ENCODE measurements at regions not wholly inside any gene's neighbourhood (a gene's known extent, or its start where the extent isn't known, plus 50 kb on each side); places are given as distances from the start of the nearest gene placed in this dataset.
"Not testable (repeated sequence)": the region's sequence is repeated elsewhere in the genome, so short reads cannot be mapped to it uniquely, and the experiment has no call there.

GRCh38 chr7:114148779-114149178 lies 230.0 kb upstream of the PPP1R3A start:
- WGBS, 2 donors, result 47 to 53% methylated on average over 3 of the region's 3 CpGs
- Histone ChIP-seq H3K4me1 (no peaks in the 10 kb centered on the region), H3K27ac (no peak overlapping the region), H3K4me3 (no peak overlapping the region), H3K27me3 (no peaks in the 10 kb centered on the region), H3K36me3 (no peaks in the 10 kb centered on the region), H3K9me3 (no peaks in the 10 kb centered on the region)
- ATAC-seq (ENCODE audit: low FRiP score in 2 of 2), result peak in 1 of 2 donors; percentile 40
- no peak for DNase-seq
- TF ChIP-seq POLR2AphosphoS5 (IDR thresholded peaks at IDR 0.05) (no peak), POLR2A (IDR thresholded peaks at IDR 0.05) (no peak), CTCF (IDR thresholded peaks at IDR 0.05) (no peak), EP300 (IDR thresholded peaks at IDR 0.05) (no peak)

GRCh38 chr7:114141415-114141814 lies 222.6 kb upstream of the PPP1R3A start:
- TF ChIP-seq CTCF (IDR thresholded peaks at IDR 0.05) (no peak), POLR2AphosphoS5 (IDR thresholded peaks at IDR 0.05) (no peak), EP300 (IDR thresholded peaks at IDR 0.05) (no peak), POLR2A (IDR thresholded peaks at IDR 0.05) (no peak)
- Histone ChIP-seq H3K4me1 (no peaks in the 10 kb centered on the region), H3K27ac (no peak overlapping the region), H3K9me3 (no peaks in the 10 kb centered on the region), H3K27me3 (no peaks in the 10 kb centered on the region), H3K36me3 (no peaks in the 10 kb centered on the region), H3K4me3 (no peak overlapping the region)
- DNase-seq (no peak), ATAC-seq (ENCODE audit: low FRiP score in 2 of 2) (no peak)
- 76 to 80% methylated on average over 3 of the region's 3 CpGs for WGBS, 2 donors

GRCh38 chr7:114140561-114140960 lies 221.8 kb upstream of the PPP1R3A start:
- Histone ChIP-seq H3K27me3 (no peaks in the 10 kb centered on the region), H3K9me3 (no peaks in the 10 kb centered on the region), H3K27ac (no peak overlapping the region), H3K4me1 (no peaks in the 10 kb centered on the region), H3K36me3 (no peaks in the 10 kb centered on the region), H3K4me3 (no peak overlapping the region)
- ATAC-seq (ENCODE audit: low FRiP score in 2 of 2) (no peak), DNase-seq (no peak)
- TF ChIP-seq POLR2AphosphoS5 (IDR thresholded peaks at IDR 0.05) (no peak), EP300 (IDR thresholded peaks at IDR 0.05) (no peak), POLR2A (IDR thresholded peaks at IDR 0.05) (no peak), CTCF (IDR thresholded peaks at IDR 0.05) (no peak)
- 86 to 89% methylated on average over 1 of the region's 1 CpG for WGBS, 2 donors

GRCh38 chr7:114139690-114140089 lies 220.9 kb upstream of the PPP1R3A start:
- H3K4me3 ChIP-seq; H3K27me3 ChIP-seq; DNase-seq; H3K4me1 ChIP-seq; H3K36me3 ChIP-seq; ATAC-seq (ENCODE audit: low FRiP score in 2 of 2); H3K27ac ChIP-seq; H3K9me3 ChIP-seq: not testable (repeated sequence)
- 91 to 92% methylated on average over 5 of the region's 5 CpGs for WGBS, 2 donors

GRCh38 chr7:114138587-114138986 lies 219.8 kb upstream of the PPP1R3A start:
- WGBS, 2 donors, result 93 to 94% methylated on average over 4 to 5 of the region's 5 CpGs
- no peak for TF ChIP-seq POLR2A (IDR thresholded peaks at IDR 0.05)
- TF ChIP-seq EP300 (IDR thresholded peaks at IDR 0.05), result no peak
- no peak for TF ChIP-seq CTCF (IDR thresholded peaks at IDR 0.05)
- no peak for TF ChIP-seq POLR2AphosphoS5 (IDR thresholded peaks at IDR 0.05)
- Histone ChIP-seq H3K4me3 (no peak overlapping the region), H3K36me3 (no peaks in the 10 kb centered on the region), H3K27ac (no peak overlapping the region), H3K9me3 (no peaks in the 10 kb centered on the region), H3K4me1 (no peaks in the 10 kb centered on the region), H3K27me3 (no peaks in the 10 kb centered on the region)
- ATAC-seq (ENCODE audit: low FRiP score in 2 of 2), result no peak
- no peak for DNase-seq
